NCI-H510A treated with DMSO at 0.1 percent for 48 hours (cell line): ENCODE measurements at regions not wholly inside any gene's neighbourhood (a gene's known extent, or its start where the extent isn't known, plus 50 kb on each side); places are given as distances from the start of the nearest gene placed in this dataset.
A peak's percentile ranks its signal among the peaks of the same experiment; 100 is the strongest.
"Not testable (repeated sequence)": the region's sequence is repeated elsewhere in the genome, so short reads cannot be mapped to it uniquely, and the experiment has no call there.

Experiments used
- DNase-seq: peaks from one replicate; lab custom pipeline; 2025; lab: John Stamatoyannopoulos, UW

GRCh38 chr14:86221755-86222154 lies 691.8 kb downstream of the FLRT2 start:
- DNase-seq, result no peak

- peak; percentile 19 for DNase-seq
Measured at GRCh38 chr14:86221000-86221399, 691.1 kb downstream of the FLRT2 start.

- no peak for DNase-seq
Measured at GRCh38 chr14:86217523-86217922, 687.6 kb downstream of the FLRT2 start.

GRCh38 chr14:86203843-86204242 lies 673.9 kb downstream of the FLRT2 start:
- DNase-seq, result no peak

GRCh38 chr14:86196471-86196870 lies 666.5 kb downstream of the FLRT2 start:
- DNase-seq, result no peak

GRCh38 chr14:86193756-86194155 lies 663.8 kb downstream of the FLRT2 start:
- DNase-seq, result no peak

GRCh38 chr14:86179980-86180379 lies 650.0 kb downstream of the FLRT2 start:
- DNase-seq, result no peak

GRCh38 chr14:86168371-86168770 lies 638.4 kb downstream of the FLRT2 start:
- DNase-seq, result peak; percentile 3

- peak; percentile 9 for DNase-seq
Measured at GRCh38 chr14:86166541-86166940, 636.6 kb downstream of the FLRT2 start.

GRCh38 chr14:86153480-86153879 lies 623.5 kb downstream of the FLRT2 start:
- DNase-seq, result no peak

GRCh38 chr14:86143248-86143647 lies 613.3 kb downstream of the FLRT2 start:
- DNase-seq, result no peak

- no peak for DNase-seq
Measured at GRCh38 chr14:86141966-86142365, 612.0 kb downstream of the FLRT2 start.

GRCh38 chr14:86129426-86129825 lies 599.5 kb downstream of the FLRT2 start:
- no peak for DNase-seq

- no peak for DNase-seq
Measured at GRCh38 chr14:86124328-86124727, 594.4 kb downstream of the FLRT2 start.

GRCh38 chr14:86115972-86116371 lies 586.0 kb downstream of the FLRT2 start:
- DNase-seq, result no peak

GRCh38 chr14:86110871-86111270 lies 580.9 kb downstream of the FLRT2 start:
- not testable (repeated sequence) for DNase-seq

GRCh38 chr14:86104691-86105265 lies 574.8 kb downstream of the FLRT2 start:
- DNase-seq, result no peak

GRCh38 chr14:86094512-86094911 lies 564.6 kb downstream of the FLRT2 start:
- DNase-seq, result no peak

- no peak for DNase-seq
Measured at GRCh38 chr14:86091811-86092210, 561.9 kb downstream of the FLRT2 start.

- DNase-seq, result no peak
Measured at GRCh38 chr14:86088156-86088555, 558.2 kb downstream of the FLRT2 start.

- no peak for DNase-seq
Measured at GRCh38 chr14:86087377-86087776, 557.4 kb downstream of the FLRT2 start.

- DNase-seq, result no peak
Measured at GRCh38 chr14:86086962-86087361, 557.0 kb downstream of the FLRT2 start.

GRCh38 chr14:86084097-86084496 lies 554.2 kb downstream of the FLRT2 start:
- DNase-seq, result no peak

- DNase-seq, result no peak
Measured at GRCh38 chr14:86083616-86084015, 553.7 kb downstream of the FLRT2 start.
